Thoracic aorta (tissue), 2 donors: ENCODE measurements at regions not wholly inside any gene's neighbourhood (a gene's known extent, or its start where the extent isn't known, plus 50 kb on each side); places are given as distances from the start of the nearest gene placed in this dataset.
"Not testable (repeated sequence)": the region's sequence is repeated elsewhere in the genome, so short reads cannot be mapped to it uniquely, and the experiment has no call there.

ENCODE experiments used
- ATAC-seq: fragments of 150-250 bp; one replicate; pipeline ENCODE4 v1.8.0; 2017; ENCODE audit warnings: low read depth; ENCODE audit not compliant: insufficient number of reproducible peaks, low FRiP score
- DNase-seq: peaks from one replicate; pipeline ENCODE4 v3.0.0-alpha.2; 2020; ENCODE audit warnings: low spot score
- H3K27ac ChIP-seq, 2 donors: fragments of 200-600 bp; sonication (generic); 1 replicate in 1 of 2; 2 replicates in 1 of 2; pipeline ENCODE4 v1.5.1; 2016; ENCODE audit warnings: mild to moderate bottlenecking in 2 of 2, moderate library complexity in 2 of 2
- H3K27me3 ChIP-seq: fragments of 200-600 bp; sonication (generic); replicated peaks from 2 replicates; pipeline ENCODE4 v1.6.0; 2016; ENCODE audit warnings: mild to moderate bottlenecking; ENCODE audit not compliant: insufficient read depth
- H3K36me3 ChIP-seq: fragments of 200-600 bp; sonication (generic); one replicate; pipeline ENCODE4 v1.5.1; 2016
- H3K4me1 ChIP-seq, 2 donors: fragments of 200-600 bp; sonication (generic); 1 replicate in 1 of 2; 2 replicates in 1 of 2; pipeline versions ENCODE4 v1.5.1 to v1.6.0; 2016; ENCODE audit warnings: low read depth in 2 of 2, mild to moderate bottlenecking in 1 of 2; ENCODE audit not compliant: control insufficient read depth in 1 of 2
- H3K4me3 ChIP-seq: fragments of 200-600 bp; sonication (generic); 2 replicates; pipeline ENCODE4 v1.5.1; 2016; ENCODE audit warnings: mild to moderate bottlenecking
- H3K9me3 ChIP-seq: fragments of 200-600 bp; sonication (generic); 2 replicates; pipeline ENCODE4 v1.5.1; 2016
- TF ChIP-seq, protein P1 (sequence below): fragments of 200-600 bp; sonication (generic); IDR thresholded peaks from one replicate; pipeline ENCODE4 v1.5.1; 2019; ENCODE audit warnings: antibody characterized with exemption

DNA sequence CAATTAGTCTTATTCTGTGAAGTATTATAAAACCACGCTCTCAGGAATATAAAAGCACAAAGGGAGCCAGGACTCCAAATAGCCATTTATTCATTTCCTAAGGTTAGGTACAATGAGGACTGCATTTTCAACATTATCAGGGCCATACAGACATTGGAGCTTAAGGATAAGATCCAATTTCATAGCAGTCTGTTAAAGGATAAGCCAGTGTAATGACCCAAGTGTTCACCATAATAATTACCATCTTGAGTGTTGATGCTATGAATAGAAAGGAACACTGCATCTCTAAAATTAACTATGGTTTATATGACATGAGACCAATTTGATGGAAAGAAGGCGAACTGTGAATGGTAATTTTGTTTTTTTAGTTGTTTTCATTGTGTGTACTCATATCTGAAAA, 403.1 kb downstream of the KCNJ18 start:
- H3K27me3 ChIP-seq, H3K4me3 ChIP-seq, H3K9me3 ChIP-seq, H3K36me3 ChIP-seq, H3K4me1 ChIP-seq, H3K27ac ChIP-seq, DNase-seq, ATAC-seq: not testable (repeated sequence)

- not testable (repeated sequence) for H3K4me3 ChIP-seq, DNase-seq, H3K4me1 ChIP-seq, H3K36me3 ChIP-seq, H3K27ac ChIP-seq, H3K27me3 ChIP-seq, H3K9me3 ChIP-seq, ATAC-seq
These were observed 407.3 kb downstream of the KCNJ18 start for GRCh38 chr17:22099633-22100032.

- no peak for DNase-seq
- H3K4me3 ChIP-seq = no peak overlapping the region
- TF ChIP-seq, protein P1, sequence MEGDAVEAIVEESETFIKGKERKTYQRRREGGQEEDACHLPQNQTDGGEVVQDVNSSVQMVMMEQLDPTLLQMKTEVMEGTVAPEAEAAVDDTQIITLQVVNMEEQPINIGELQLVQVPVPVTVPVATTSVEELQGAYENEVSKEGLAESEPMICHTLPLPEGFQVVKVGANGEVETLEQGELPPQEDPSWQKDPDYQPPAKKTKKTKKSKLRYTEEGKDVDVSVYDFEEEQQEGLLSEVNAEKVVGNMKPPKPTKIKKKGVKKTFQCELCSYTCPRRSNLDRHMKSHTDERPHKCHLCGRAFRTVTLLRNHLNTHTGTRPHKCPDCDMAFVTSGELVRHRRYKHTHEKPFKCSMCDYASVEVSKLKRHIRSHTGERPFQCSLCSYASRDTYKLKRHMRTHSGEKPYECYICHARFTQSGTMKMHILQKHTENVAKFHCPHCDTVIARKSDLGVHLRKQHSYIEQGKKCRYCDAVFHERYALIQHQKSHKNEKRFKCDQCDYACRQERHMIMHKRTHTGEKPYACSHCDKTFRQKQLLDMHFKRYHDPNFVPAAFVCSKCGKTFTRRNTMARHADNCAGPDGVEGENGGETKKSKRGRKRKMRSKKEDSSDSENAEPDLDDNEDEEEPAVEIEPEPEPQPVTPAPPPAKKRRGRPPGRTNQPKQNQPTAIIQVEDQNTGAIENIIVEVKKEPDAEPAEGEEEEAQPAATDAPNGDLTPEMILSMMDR = no peak
- no peaks in the 10 kb centered on the region for H3K27me3 ChIP-seq
- H3K4me1 ChIP-seq = no peaks in the 10 kb centered on the region
- ATAC-seq = no peak
- H3K36me3 ChIP-seq = no peaks in the 10 kb centered on the region
- no peaks in the 10 kb centered on the region for H3K9me3 ChIP-seq
- H3K27ac ChIP-seq = no peak overlapping the region
These were observed 409.9 kb downstream of the KCNJ18 start for GRCh38 chr17:22102177-22102576.

DNA sequence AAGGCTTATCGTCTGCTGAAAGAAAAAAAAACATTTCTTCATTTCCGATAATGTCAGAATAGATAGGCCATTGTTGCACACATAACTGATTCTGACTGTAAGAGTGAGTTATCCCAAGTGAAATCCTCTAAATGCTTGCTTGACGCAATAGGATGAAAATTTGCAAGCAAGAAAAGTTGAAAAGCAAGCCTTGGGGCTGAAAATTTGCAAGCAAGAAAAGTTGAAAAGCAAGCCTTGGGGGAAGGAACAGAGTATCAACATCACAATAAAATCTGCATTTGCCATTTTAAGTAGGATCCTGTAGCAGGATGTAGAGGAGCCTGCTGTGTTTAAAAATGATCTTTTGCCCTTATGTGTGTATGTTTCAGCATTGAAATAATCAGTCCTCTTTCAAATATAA, 424.4 kb downstream of the KCNJ18 start:
- H3K27ac ChIP-seq, H3K9me3 ChIP-seq, ATAC-seq, H3K4me3 ChIP-seq, H3K4me1 ChIP-seq, DNase-seq, H3K27me3 ChIP-seq, H3K36me3 ChIP-seq: not testable (repeated sequence)

DNA sequence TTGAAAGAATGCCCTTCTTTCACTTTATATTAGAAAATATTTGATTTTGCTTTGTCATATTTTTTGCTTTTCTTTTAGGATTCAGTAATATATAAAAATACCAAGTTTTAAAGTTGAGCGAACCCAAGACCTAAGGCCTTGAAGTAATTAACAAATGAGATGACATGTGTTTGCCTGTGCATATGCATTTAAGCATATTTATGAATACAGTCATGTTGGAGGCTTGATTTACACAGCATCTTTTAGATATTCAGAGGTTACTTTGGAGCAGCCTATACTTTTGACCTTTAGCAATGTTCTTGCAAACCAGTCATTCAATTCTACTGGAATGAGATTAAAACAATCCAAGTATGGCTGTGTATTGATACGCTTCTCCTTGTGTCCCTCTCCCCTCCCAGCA, 425.1 kb downstream of the KCNJ18 start:
- H3K9me3 ChIP-seq, H3K36me3 ChIP-seq, DNase-seq, H3K27me3 ChIP-seq, H3K4me1 ChIP-seq, H3K4me3 ChIP-seq, ATAC-seq, H3K27ac ChIP-seq: not testable (repeated sequence)

GRCh38 chr17:22119016-22119415, 426.7 kb downstream of the KCNJ18 start:
- H3K4me1 ChIP-seq, H3K27me3 ChIP-seq, H3K27ac ChIP-seq, H3K9me3 ChIP-seq, DNase-seq, H3K4me3 ChIP-seq, H3K36me3 ChIP-seq, ATAC-seq: not testable (repeated sequence)

GRCh38 chr17:22119751-22120150, 427.4 kb downstream of the KCNJ18 start:
- H3K27me3 ChIP-seq, H3K4me3 ChIP-seq, ATAC-seq, H3K4me1 ChIP-seq, H3K36me3 ChIP-seq, H3K9me3 ChIP-seq, DNase-seq, H3K27ac ChIP-seq: not testable (repeated sequence)

GRCh38 chr17:22123536-22124281, 431.4 kb downstream of the KCNJ18 start:
- ATAC-seq = peak; percentile 35
- no peaks in the 10 kb centered on the region for H3K36me3 ChIP-seq
- H3K27ac ChIP-seq = no peak overlapping the region
- H3K4me3 ChIP-seq = no peak overlapping the region
- H3K9me3 ChIP-seq = no peaks in the 10 kb centered on the region
- H3K4me1 ChIP-seq = no peaks in the 10 kb centered on the region
- no peak for DNase-seq
- H3K27me3 ChIP-seq = no peaks in the 10 kb centered on the region
- TF ChIP-seq, protein P1 = no peak
